PC-9 (cell line): ENCODE measurements at regions not wholly inside any gene's neighbourhood (a gene's known extent, or its start where the extent isn't known, plus 50 kb on each side); places are given as distances from the start of the nearest gene placed in this dataset.

Experiments used
- CTCF ChIP-seq: fragments of 200-600 bp; sonication (generic); conservative IDR thresholded peaks from 2 replicates; pipeline ENCODE4 v1.6.1; 2017; ENCODE audit warnings: mixed run types, antibody characterized with exemption, mild to moderate bottlenecking, moderate library complexity
- EZH2 ChIP-seq: fragments of 200-600 bp; sonication (generic); IDR thresholded peaks from 2 replicates; pipeline ENCODE4 v1.8.0; 2017; ENCODE audit warnings: antibody characterized with exemption, low read depth

GRCh38 chr17:11138023-11138422, 103.0 kb upstream of the SHISA6 start:
- TF ChIP-seq CTCF, result no peak
- TF ChIP-seq EZH2, result no peak
